Erythroblast (primary cell): ENCODE measurements at regions not wholly inside any gene's neighbourhood (a gene's known extent, or its start where the extent isn't known, plus 50 kb on each side); places are given as distances from the start of the nearest gene placed in this dataset.

Source experiments
- GATA1 ChIP-seq: IDR thresholded peaks from 2 replicates; pipeline ENCODE4 v1.6.1; 2011; ENCODE audit warnings: low read depth, mild to moderate bottlenecking, control low read depth, low read length, moderate library complexity
- POLR2A ChIP-seq: IDR thresholded peaks from 2 replicates; pipeline ENCODE4 v1.6.1; 2011; ENCODE audit warnings: mild to moderate bottlenecking, low read length

- TF ChIP-seq POLR2A (no peak), GATA1 (no peak)
Measured at GRCh38 chr6:170042596-170043118, 248.2 kb downstream of the DLL1 start.
